ENCODE measurements at regions not wholly inside any gene's neighbourhood (a gene's known extent, or its start where the extent isn't known, plus 50 kb on each side); places are given as distances from the start of the nearest gene placed in this dataset.

DNA sequence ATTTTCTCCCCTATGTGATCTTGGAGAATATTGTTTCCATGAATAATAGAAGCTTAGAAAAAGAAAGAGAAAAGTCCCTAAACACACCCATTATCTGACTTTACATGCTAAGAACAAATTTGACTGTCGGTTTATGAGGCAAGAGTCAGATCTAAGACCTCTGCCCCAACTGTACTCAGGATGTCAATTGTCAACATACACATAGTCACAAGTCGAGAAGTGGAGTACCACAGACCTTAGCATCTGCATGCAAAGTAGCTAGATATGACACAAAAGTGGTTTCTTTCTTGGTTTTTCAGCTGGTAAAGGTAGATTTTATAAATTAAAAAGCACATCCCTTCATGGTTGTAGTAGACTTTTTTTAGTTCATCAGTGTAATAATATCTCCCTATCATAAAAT, 97.2 kb upstream of the DPYD start:
- no peak for DNase-seq (ENCODE audit: low read depth)
- TF ChIP-seq, protein P1, sequence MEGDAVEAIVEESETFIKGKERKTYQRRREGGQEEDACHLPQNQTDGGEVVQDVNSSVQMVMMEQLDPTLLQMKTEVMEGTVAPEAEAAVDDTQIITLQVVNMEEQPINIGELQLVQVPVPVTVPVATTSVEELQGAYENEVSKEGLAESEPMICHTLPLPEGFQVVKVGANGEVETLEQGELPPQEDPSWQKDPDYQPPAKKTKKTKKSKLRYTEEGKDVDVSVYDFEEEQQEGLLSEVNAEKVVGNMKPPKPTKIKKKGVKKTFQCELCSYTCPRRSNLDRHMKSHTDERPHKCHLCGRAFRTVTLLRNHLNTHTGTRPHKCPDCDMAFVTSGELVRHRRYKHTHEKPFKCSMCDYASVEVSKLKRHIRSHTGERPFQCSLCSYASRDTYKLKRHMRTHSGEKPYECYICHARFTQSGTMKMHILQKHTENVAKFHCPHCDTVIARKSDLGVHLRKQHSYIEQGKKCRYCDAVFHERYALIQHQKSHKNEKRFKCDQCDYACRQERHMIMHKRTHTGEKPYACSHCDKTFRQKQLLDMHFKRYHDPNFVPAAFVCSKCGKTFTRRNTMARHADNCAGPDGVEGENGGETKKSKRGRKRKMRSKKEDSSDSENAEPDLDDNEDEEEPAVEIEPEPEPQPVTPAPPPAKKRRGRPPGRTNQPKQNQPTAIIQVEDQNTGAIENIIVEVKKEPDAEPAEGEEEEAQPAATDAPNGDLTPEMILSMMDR (IDR thresholded peaks at IDR 0.05; ENCODE audit: low read depth, low read length, missing control alignments), result no peak
- in situ Hi-C loops (cut with HindIII; ENCODE audit: low sequenced_read_pairs), result no loop called here

DNA sequence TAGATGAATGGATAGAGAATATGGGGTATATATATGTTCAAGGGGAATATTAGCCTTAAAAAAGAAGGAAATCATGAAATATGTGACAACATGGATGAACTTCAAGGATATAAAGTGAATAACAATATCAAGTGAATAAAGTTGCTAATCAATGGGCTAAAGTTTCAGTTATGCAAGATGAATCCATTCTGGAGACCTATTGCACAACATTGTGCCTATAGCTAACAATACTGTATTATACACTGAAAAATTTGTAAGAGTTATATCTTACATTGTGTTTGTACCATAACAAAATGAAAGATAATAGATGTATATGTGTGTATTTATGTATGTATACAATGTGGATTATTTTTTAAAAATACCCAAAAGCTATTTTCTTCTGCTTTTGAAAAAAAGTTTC, 96.3 kb upstream of the DPYD start:
- TF ChIP-seq, protein P1 (IDR thresholded peaks at IDR 0.05; ENCODE audit: low read depth, low read length, missing control alignments), result no peak
- no peak for DNase-seq (ENCODE audit: low read depth)
- in situ Hi-C loops (cut with HindIII; ENCODE audit: low sequenced_read_pairs), result no loop called here
- no peak overlapping the region for H3K4me3 ChIP-seq (ENCODE audit: low read depth, low read length)

More for the DNA sequence above, 97.2 kb upstream of the DPYD start:
- H3K4me3 ChIP-seq (ENCODE audit: low read depth, low read length), result no peak overlapping the region

DNA sequence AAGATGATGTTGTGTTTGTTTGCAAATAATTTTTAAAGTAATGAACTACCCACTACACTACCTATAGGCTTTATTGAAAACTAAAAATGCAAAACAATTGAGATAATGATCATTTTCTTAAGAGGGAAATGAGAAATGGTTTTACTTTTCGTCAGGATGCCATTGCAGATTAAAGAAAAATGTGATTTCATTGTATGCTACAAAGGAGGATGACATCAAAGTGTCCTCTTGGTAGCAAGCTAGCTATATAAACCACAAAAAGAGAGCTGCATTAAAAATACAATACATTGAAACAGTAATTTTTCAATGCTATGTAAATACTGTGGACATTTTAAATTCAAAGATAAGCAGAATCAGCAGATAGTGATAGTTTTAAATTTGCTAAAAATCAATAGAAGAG, 87.5 kb upstream of the DPYD start:
- TF ChIP-seq, protein P1 (IDR thresholded peaks at IDR 0.05; ENCODE audit: low read depth, low read length, missing control alignments), result no peak
- in situ Hi-C loops (cut with HindIII; ENCODE audit: low sequenced_read_pairs), result no loop called here
- no peak for DNase-seq (ENCODE audit: low read depth)
- H3K4me3 ChIP-seq (ENCODE audit: low read depth, low read length), result no peak overlapping the region

DNA sequence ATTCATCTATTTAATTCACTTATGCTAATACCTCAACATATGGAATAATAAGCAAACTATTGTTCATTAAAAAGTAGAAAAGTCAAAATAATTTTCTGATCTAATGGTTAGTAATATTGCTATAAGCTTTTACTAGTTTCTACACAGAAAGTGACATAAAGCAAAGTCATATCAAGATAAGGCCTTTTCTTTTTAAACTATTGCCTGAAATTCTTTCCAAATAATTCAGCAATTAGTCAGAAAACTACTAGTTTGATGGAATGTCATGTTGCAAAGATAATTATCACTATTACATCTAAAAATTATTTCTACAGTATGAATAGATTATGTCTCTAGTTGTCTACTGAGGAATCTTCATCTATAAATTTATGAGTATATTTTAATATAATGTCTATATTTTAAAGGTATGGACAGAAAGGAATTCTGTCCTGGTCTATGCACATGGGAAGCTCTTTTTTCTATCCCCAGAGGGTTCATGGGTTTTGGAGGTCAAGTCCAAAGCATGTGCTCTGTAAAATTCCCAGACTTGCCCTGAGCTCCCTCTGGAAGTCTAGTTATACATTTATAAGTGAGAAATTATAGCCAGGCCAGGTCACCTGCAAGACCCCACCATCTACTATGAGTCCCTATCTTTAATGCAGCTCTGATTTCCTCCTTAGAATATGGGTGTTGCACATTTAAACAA, 84.6 kb upstream of the DPYD start:
- TF ChIP-seq, protein P1 (IDR thresholded peaks at IDR 0.05; ENCODE audit: low read depth, low read length, missing control alignments), result no peak

DNA sequence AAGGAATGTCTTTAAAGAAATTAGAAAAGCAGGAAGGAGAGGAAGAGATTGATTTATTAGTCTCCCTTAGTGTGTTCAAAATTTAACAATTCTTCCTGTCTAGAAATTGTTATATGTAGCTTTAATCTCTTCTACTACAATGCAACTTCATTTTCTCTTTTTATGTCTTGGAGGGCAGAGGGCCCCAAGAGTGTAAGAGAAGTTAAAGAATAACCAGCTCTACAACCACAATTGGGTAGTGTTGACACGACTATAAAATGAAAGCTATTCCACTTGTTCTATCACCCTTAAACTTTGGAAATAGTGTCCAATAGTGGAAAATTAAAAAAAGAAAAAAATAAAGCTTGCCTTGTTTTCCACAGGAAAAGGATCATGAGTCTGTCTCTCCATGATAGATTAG, 82.6 kb upstream of the DPYD start:
- TF ChIP-seq, protein P1 (IDR thresholded peaks at IDR 0.05; ENCODE audit: low read depth, low read length, missing control alignments), result no peak
- H3K4me3 ChIP-seq (ENCODE audit: low read depth, low read length), result no peak overlapping the region
- DNase-seq (ENCODE audit: low read depth), result no peak
- in situ Hi-C loops (cut with HindIII; ENCODE audit: low sequenced_read_pairs), result no loop called here

More for the DNA sequence above, 84.6 kb upstream of the DPYD start:
- no peak for DNase-seq (ENCODE audit: low read depth)
- no peak overlapping the region for H3K4me3 ChIP-seq (ENCODE audit: low read depth, low read length)
- in situ Hi-C loops (cut with HindIII; ENCODE audit: low sequenced_read_pairs), result no loop called here

DNA sequence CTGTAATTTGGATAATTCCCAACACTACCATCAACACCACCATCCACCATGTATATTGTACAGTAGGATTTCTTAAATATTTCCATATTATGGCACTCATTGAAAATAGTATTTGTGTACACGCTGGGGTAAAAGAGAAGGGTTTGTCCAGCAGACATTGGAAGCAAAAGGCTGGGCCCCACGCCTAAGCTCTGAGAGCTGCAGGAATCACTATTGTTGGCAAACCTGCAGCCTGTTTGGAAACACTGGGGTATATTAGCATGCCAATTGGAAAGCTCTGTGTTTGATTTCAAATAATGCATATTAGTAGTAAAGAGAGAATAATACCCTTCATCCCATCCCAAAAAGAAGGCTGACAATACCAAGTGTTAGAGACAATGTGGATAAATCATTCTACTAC, 81.5 kb upstream of the DPYD start:
- TF ChIP-seq, protein P1 (IDR thresholded peaks at IDR 0.05; ENCODE audit: low read depth, low read length, missing control alignments), result no peak
- in situ Hi-C loops (cut with HindIII; ENCODE audit: low sequenced_read_pairs), result no loop called here
- H3K4me3 ChIP-seq (ENCODE audit: low read depth, low read length), result no peak overlapping the region
- DNase-seq (ENCODE audit: low read depth), result no peak
